Activated effector memory CD4-positive, alpha-beta T cell treated with anti-CD3 and anti-CD28 coated beads, Interleukin-2, amount 50 U/mL, for 16 hours (primary cell): ENCODE measurements at regions not wholly inside any gene's neighbourhood (a gene's known extent, or its start where the extent isn't known, plus 50 kb on each side); places are given as distances from the start of the nearest gene placed in this dataset.

Experiments used
- DNase-seq: peaks from one replicate; pipeline ENCODE4 v3.0.0-alpha.2; 2020

- DNase-seq, result no peak
Measured at GRCh38 chr2:6692819-6693218, 172.9 kb downstream of the CMPK2 start.

- no peak for DNase-seq
Measured at GRCh38 chr2:6694555-6694954, 171.2 kb downstream of the CMPK2 start.

- DNase-seq, result no peak
Measured at GRCh38 chr2:6700335-6700734, 165.4 kb downstream of the CMPK2 start.

- no peak for DNase-seq
Measured at GRCh38 chr2:6704077-6704476, 161.6 kb downstream of the CMPK2 start.

- no peak for DNase-seq
Measured at GRCh38 chr2:6721395-6721794, 144.3 kb downstream of the CMPK2 start.

- no peak for DNase-seq
Measured at GRCh38 chr2:6722574-6722973, 143.1 kb downstream of the CMPK2 start.

GRCh38 chr2:6723865-6724604 is 141.7 kb downstream of the CMPK2 start:
- DNase-seq, result no peak

GRCh38 chr2:6724605-6725140 is 141.0 kb downstream of the CMPK2 start:
- DNase-seq, result no peak

GRCh38 chr2:6728156-6728555 is 137.6 kb downstream of the CMPK2 start:
- no peak for DNase-seq

GRCh38 chr2:6730003-6730402 is 135.7 kb downstream of the CMPK2 start:
- no peak for DNase-seq

- DNase-seq, result no peak
Measured at GRCh38 chr2:6730649-6731532, 134.8 kb downstream of the CMPK2 start.

- DNase-seq, result no peak
Measured at GRCh38 chr2:6739547-6739946, 126.2 kb downstream of the CMPK2 start.

- DNase-seq, result no peak
Measured at GRCh38 chr2:6741229-6741628, 124.5 kb downstream of the CMPK2 start.

GRCh38 chr2:6744038-6744437 is 121.7 kb downstream of the CMPK2 start:
- DNase-seq, result no peak

- no peak for DNase-seq
Measured at GRCh38 chr2:6747433-6747832, 118.3 kb downstream of the CMPK2 start.

GRCh38 chr2:6748406-6749067 is 117.2 kb downstream of the CMPK2 start:
- DNase-seq, result no peak

GRCh38 chr2:6749962-6750361 is 115.7 kb downstream of the CMPK2 start:
- DNase-seq, result no peak

GRCh38 chr2:6750411-6751158 is 115.1 kb downstream of the CMPK2 start:
- DNase-seq, result no peak

GRCh38 chr2:6754419-6754818 is 111.3 kb downstream of the CMPK2 start:
- DNase-seq, result no peak

GRCh38 chr2:6755456-6755855 is 110.3 kb downstream of the CMPK2 start:
- no peak for DNase-seq

- no peak for DNase-seq
Measured at GRCh38 chr2:6757215-6757614, 108.5 kb downstream of the CMPK2 start.

- no peak for DNase-seq
Measured at GRCh38 chr2:6759689-6760088, 106.0 kb downstream of the CMPK2 start.

GRCh38 chr2:6760132-6760531 is 105.6 kb downstream of the CMPK2 start:
- DNase-seq, result no peak
